ENCODE measurements at regions not wholly inside any gene's neighbourhood (a gene's known extent, or its start where the extent isn't known, plus 50 kb on each side); places are given as distances from the start of the nearest gene placed in this dataset.
"Not testable (repeated sequence)": the region's sequence is repeated elsewhere in the genome, so short reads cannot be mapped to it uniquely, and the experiment has no call there.

- DNase-seq (ENCODE audit: extremely low read depth in 1 of 2, low read depth in 1 of 2), result no peak
These were observed 470.1 kb upstream of the ATP11B start for GRCh38 chr3:182323126-182323700.

GRCh38 chr3:182323898-182324297 is 469.4 kb upstream of the ATP11B start:
- no peak for DNase-seq (ENCODE audit: extremely low read depth in 1 of 2, low read depth in 1 of 2)

GRCh38 chr3:182325213-182325950 is 467.9 kb upstream of the ATP11B start:
- no peak for DNase-seq (ENCODE audit: extremely low read depth in 1 of 2, low read depth in 1 of 2)

- no peak for DNase-seq (ENCODE audit: extremely low read depth in 1 of 2, low read depth in 1 of 2)
These were observed 466.1 kb upstream of the ATP11B start for GRCh38 chr3:182327196-182327681.

- DNase-seq (ENCODE audit: extremely low read depth in 1 of 2, low read depth in 1 of 2), result no peak
These were observed 462.7 kb upstream of the ATP11B start for GRCh38 chr3:182330646-182331045.

- DNase-seq (ENCODE audit: extremely low read depth in 1 of 2, low read depth in 1 of 2), result no peak
These were observed 462.0 kb upstream of the ATP11B start for GRCh38 chr3:182331341-182331740.

- DNase-seq (ENCODE audit: extremely low read depth in 1 of 2, low read depth in 1 of 2), result no peak
These were observed 451.1 kb upstream of the ATP11B start for GRCh38 chr3:182342252-182342651.

- not testable (repeated sequence) for DNase-seq (ENCODE audit: extremely low read depth in 1 of 2, low read depth in 1 of 2)
These were observed 449.3 kb upstream of the ATP11B start for GRCh38 chr3:182344026-182344425.

GRCh38 chr3:182349051-182349450 is 444.3 kb upstream of the ATP11B start:
- DNase-seq (ENCODE audit: extremely low read depth in 1 of 2, low read depth in 1 of 2), result no peak

GRCh38 chr3:182349951-182350517 is 443.3 kb upstream of the ATP11B start:
- DNase-seq (ENCODE audit: extremely low read depth in 1 of 2, low read depth in 1 of 2), result no peak

GRCh38 chr3:182357928-182358327 is 435.4 kb upstream of the ATP11B start:
- no peak for DNase-seq (ENCODE audit: extremely low read depth in 1 of 2, low read depth in 1 of 2)

- no peak for DNase-seq (ENCODE audit: extremely low read depth in 1 of 2, low read depth in 1 of 2)
These were observed 429.0 kb upstream of the ATP11B start for GRCh38 chr3:182364323-182364722.

- DNase-seq (ENCODE audit: extremely low read depth in 1 of 2, low read depth in 1 of 2), result no peak
These were observed 428.3 kb upstream of the ATP11B start for GRCh38 chr3:182364723-182365650.

GRCh38 chr3:182366746-182367145 is 426.6 kb upstream of the ATP11B start:
- DNase-seq (ENCODE audit: extremely low read depth in 1 of 2, low read depth in 1 of 2), result no peak

GRCh38 chr3:182369861-182370260 is 423.4 kb upstream of the ATP11B start:
- DNase-seq (ENCODE audit: extremely low read depth in 1 of 2, low read depth in 1 of 2), result no peak

GRCh38 chr3:182370949-182371348 is 422.4 kb upstream of the ATP11B start:
- DNase-seq (ENCODE audit: extremely low read depth in 1 of 2, low read depth in 1 of 2), result no peak

- no peak for DNase-seq (ENCODE audit: extremely low read depth in 1 of 2, low read depth in 1 of 2)
These were observed 417.4 kb upstream of the ATP11B start for GRCh38 chr3:182375916-182376315.

GRCh38 chr3:182382112-182382857 is 411.0 kb upstream of the ATP11B start:
- DNase-seq (ENCODE audit: extremely low read depth in 1 of 2, low read depth in 1 of 2), result no peak

- DNase-seq (ENCODE audit: extremely low read depth in 1 of 2, low read depth in 1 of 2), result no peak
These were observed 409.1 kb upstream of the ATP11B start for GRCh38 chr3:182384221-182384620.

- no peak for DNase-seq (ENCODE audit: extremely low read depth in 1 of 2, low read depth in 1 of 2)
These were observed 407.9 kb upstream of the ATP11B start for GRCh38 chr3:182385356-182385755.
